ENCODE measurements at regions not wholly inside any gene's neighbourhood (a gene's known extent, or its start where the extent isn't known, plus 50 kb on each side); places are given as distances from the start of the nearest gene placed in this dataset.

DNA sequence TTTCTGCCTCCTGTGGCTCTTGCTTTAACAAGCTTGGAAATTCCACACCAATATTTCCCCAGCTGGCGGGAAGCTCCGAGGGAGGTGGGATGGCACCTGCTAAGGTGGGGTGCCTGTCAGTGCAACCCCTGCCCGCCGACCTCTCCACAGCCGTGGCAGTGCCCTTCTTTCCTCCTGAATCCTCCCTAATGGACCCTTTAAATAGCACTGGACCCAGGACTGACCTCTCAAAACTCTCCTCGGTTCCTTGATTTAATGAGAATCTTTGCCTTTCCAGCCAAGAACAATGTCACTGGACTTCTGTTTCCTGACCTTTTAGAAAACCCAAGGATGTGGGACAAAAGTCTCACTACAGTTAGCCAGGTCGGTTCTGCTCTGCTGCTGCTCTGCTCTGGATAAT lies 63.2 kb upstream of the EXOC6 start:
- WGBS (ENCODE audit: insufficient coverage): 91% methylated on average over 4 of the region's 7 CpGs
- TF ChIP-seq, protein P1, sequence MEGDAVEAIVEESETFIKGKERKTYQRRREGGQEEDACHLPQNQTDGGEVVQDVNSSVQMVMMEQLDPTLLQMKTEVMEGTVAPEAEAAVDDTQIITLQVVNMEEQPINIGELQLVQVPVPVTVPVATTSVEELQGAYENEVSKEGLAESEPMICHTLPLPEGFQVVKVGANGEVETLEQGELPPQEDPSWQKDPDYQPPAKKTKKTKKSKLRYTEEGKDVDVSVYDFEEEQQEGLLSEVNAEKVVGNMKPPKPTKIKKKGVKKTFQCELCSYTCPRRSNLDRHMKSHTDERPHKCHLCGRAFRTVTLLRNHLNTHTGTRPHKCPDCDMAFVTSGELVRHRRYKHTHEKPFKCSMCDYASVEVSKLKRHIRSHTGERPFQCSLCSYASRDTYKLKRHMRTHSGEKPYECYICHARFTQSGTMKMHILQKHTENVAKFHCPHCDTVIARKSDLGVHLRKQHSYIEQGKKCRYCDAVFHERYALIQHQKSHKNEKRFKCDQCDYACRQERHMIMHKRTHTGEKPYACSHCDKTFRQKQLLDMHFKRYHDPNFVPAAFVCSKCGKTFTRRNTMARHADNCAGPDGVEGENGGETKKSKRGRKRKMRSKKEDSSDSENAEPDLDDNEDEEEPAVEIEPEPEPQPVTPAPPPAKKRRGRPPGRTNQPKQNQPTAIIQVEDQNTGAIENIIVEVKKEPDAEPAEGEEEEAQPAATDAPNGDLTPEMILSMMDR (IDR thresholded peaks at IDR 0.05): no peak

DNA sequence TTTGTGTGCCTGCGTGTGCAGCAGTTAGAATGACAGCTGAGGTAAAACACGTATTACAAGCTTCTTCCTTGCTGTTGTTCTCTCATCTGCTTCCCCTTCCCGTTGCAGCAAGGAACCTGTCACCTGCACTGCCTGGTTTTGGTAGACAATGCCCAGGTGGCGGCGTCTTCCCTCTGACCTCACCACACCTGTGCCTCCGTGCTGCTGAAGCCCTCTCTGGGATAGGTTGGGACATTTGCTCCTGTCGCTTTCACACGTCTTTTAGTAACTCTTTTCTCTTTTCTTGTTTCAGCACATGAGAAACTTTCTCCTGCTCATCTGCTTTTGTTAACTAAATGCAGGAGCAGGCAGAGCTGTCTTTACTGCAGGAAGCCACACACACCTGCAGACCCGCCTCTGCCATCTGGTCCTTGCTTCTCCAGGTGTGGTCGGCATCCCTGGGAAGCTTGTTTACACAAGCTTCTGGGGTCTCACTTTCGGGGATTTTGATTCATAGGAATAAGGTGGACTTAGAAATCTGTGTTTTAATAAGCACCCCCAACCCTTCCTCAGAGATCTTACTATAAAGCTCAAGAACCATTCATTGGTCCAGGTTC lies 60.7 kb upstream of the EXOC6 start:
- H3K4me1 ChIP-seq (ENCODE audit: control insufficient read depth in 1 of 2, insufficient read depth in 2 of 2, low read length in 2 of 2): peaks cover 30 to 37% of the 10 kb centered on the region in 2 donors
- no peaks in the 10 kb centered on the region for H3K36me3 ChIP-seq (replicated peaks in 1 of 2; ENCODE audit: control insufficient read depth in 1 of 2, insufficient read depth in 2 of 2, low read length in 2 of 2)
- H4K20me1 ChIP-seq (ENCODE audit: insufficient read depth, low read length): no peaks in the 10 kb centered on the region
- H3K27me3 ChIP-seq (ENCODE audit: control insufficient read depth in 2 of 2, insufficient read depth in 2 of 2, low read length in 2 of 2): no peaks in the 10 kb centered on the region
- H3K4me2 ChIP-seq (replicated peaks; ENCODE audit: extremely low read depth, low read length, poor library complexity, severe bottlenecking): no peak overlapping the region
- no peaks in the 10 kb centered on the region for H3K79me2 ChIP-seq (ENCODE audit: insufficient read depth, low read length)
- no peaks in the 10 kb centered on the region for H3K9me3 ChIP-seq (replicated peaks in 1 of 2; ENCODE audit: control insufficient read depth in 1 of 2, insufficient read depth in 1 of 2, low read length in 2 of 2)
- H3K27ac ChIP-seq (ENCODE audit: low read depth in 1 of 2, low read length in 2 of 2): no peak overlapping the region
- no peak overlapping the region for H2AFZ ChIP-seq (ENCODE audit: insufficient read depth, low read depth, low read length, poor library complexity, severe bottlenecking)
- peaks cover 0 to 1% (median 0%) of the 10 kb centered on the region in 7 donors for H3K9me3 Mint-ChIP-seq
- peaks cover 35% of the 10 kb centered on the region for H3K4me1 Mint-ChIP-seq
- TF ChIP-seq, protein P1 (IDR thresholded peaks at IDR 0.05): no peak
- H3K27ac Mint-ChIP-seq: no peak overlapping the region
- no peak for DNase-seq
- intact Hi-C loops (cut with micrococcal nuclease): no loop called here
- H3K4me3 Mint-ChIP-seq: peak overlapping the region in 1 of 2 donors; percentile 27
- H3K9ac ChIP-seq (ENCODE audit: insufficient read depth, low read length, poor library complexity, severe bottlenecking): no peak overlapping the region
- WGBS (ENCODE audit: insufficient coverage): 50% methylated on average over 7 of the region's 11 CpGs
- peaks cover 0 to 2% (median 0%) of the 10 kb centered on the region in 3 donors for H3K27me3 Mint-ChIP-seq (ENCODE audit: low read depth in 3 of 3)
- H3K4me3 ChIP-seq (replicated peaks in 1 of 3; ENCODE audit: low read depth in 2 of 3, low read length in 3 of 3): no peak overlapping the region
- no peaks in the 10 kb centered on the region for H3K36me3 Mint-ChIP-seq

More for the DNA sequence above, 63.2 kb upstream of the EXOC6 start:
- Mint-ChIP-seq H3K27ac (no peak overlapping the region), H3K27me3 (ENCODE audit: low read depth in 3 of 3) (peaks cover under 1 to 3% (median 2%) of the 10 kb centered on the region in 3 donors), H3K9me3 (peaks cover 0 to 1% (median 0%) of the 10 kb centered on the region in 7 donors), H3K4me3 (no peak overlapping the region), H3K4me1 (peaks cover 19% of the 10 kb centered on the region), H3K36me3 (no peaks in the 10 kb centered on the region)
- Histone ChIP-seq H3K4me1 (ENCODE audit: control insufficient read depth in 1 of 2, insufficient read depth in 2 of 2, low read length in 2 of 2) (peaks cover 15 to 17% of the 10 kb centered on the region in 2 donors), H3K27ac (ENCODE audit: low read depth in 1 of 2, low read length in 2 of 2) (no peak overlapping the region), H3K36me3 (replicated peaks in 1 of 2; ENCODE audit: control insufficient read depth in 1 of 2, insufficient read depth in 2 of 2, low read length in 2 of 2) (no peaks in the 10 kb centered on the region), H3K4me2 (replicated peaks; ENCODE audit: extremely low read depth, low read length, poor library complexity, severe bottlenecking) (no peak overlapping the region), H4K20me1 (ENCODE audit: insufficient read depth, low read length) (no peaks in the 10 kb centered on the region), H3K4me3 (replicated peaks in 1 of 3; ENCODE audit: low read depth in 2 of 3, low read length in 3 of 3) (no peak overlapping the region), H3K27me3 (ENCODE audit: control insufficient read depth in 2 of 2, insufficient read depth in 2 of 2, low read length in 2 of 2) (no peaks in the 10 kb centered on the region), H3K9ac (ENCODE audit: insufficient read depth, low read length, poor library complexity, severe bottlenecking) (no peak overlapping the region), H2AFZ (ENCODE audit: insufficient read depth, low read depth, low read length, poor library complexity, severe bottlenecking) (no peak overlapping the region), H3K79me2 (ENCODE audit: insufficient read depth, low read length) (no peaks in the 10 kb centered on the region), H3K9me3 (replicated peaks in 1 of 2; ENCODE audit: control insufficient read depth in 1 of 2, insufficient read depth in 1 of 2, low read length in 2 of 2) (no peaks in the 10 kb centered on the region)
- intact Hi-C loops (cut with micrococcal nuclease): no loop called here
- DNase-seq: no peak

Data from CD14-positive monocyte (primary cell).